ENCODE measurements at regions not wholly inside any gene's neighbourhood (a gene's known extent, or its start where the extent isn't known, plus 50 kb on each side); places are given as distances from the start of the nearest gene placed in this dataset.

DNA sequence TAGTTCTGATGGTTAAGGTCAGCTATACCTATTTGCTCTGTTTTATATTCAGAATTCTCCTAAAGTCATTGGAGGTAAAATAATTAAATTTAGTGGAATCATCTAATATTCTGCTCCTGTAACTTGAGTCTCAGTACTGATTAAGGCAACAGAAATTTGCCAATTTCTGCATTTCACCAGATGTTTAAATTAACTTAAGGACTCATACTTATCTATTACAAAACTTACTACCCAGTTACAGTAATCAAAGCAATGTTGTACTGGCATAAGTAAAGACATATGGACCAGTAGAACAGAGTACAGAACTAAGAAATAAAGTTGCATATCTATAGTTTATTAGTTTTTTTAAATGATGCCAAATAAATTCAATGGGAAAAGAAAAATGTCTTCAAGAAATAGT is 1043.8 kb downstream of the OTOL1 start:
- no peaks in the 10 kb centered on the region for H3K36me3 ChIP-seq (replicated peaks in 1 of 2)
- intact Hi-C loops (cut with DNase I) = no loop called here
- DNase-seq = no peak
- no peak overlapping the region for H3K27ac ChIP-seq
- no peaks in the 10 kb centered on the region for H3K9me3 ChIP-seq (replicated peaks in 1 of 3)
- H3K4me3 ChIP-seq = no peak overlapping the region
- no peaks in the 10 kb centered on the region for H3K27me3 ChIP-seq
- H3K4me1 ChIP-seq (replicated peaks in 1 of 2) = no peaks in the 10 kb centered on the region
- no peak for TF ChIP-seq POLR2A (IDR thresholded peaks at IDR 0.05)
- TF ChIP-seq, protein P1, sequence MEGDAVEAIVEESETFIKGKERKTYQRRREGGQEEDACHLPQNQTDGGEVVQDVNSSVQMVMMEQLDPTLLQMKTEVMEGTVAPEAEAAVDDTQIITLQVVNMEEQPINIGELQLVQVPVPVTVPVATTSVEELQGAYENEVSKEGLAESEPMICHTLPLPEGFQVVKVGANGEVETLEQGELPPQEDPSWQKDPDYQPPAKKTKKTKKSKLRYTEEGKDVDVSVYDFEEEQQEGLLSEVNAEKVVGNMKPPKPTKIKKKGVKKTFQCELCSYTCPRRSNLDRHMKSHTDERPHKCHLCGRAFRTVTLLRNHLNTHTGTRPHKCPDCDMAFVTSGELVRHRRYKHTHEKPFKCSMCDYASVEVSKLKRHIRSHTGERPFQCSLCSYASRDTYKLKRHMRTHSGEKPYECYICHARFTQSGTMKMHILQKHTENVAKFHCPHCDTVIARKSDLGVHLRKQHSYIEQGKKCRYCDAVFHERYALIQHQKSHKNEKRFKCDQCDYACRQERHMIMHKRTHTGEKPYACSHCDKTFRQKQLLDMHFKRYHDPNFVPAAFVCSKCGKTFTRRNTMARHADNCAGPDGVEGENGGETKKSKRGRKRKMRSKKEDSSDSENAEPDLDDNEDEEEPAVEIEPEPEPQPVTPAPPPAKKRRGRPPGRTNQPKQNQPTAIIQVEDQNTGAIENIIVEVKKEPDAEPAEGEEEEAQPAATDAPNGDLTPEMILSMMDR (IDR thresholded peaks at IDR 0.05) = no peak

DNA sequence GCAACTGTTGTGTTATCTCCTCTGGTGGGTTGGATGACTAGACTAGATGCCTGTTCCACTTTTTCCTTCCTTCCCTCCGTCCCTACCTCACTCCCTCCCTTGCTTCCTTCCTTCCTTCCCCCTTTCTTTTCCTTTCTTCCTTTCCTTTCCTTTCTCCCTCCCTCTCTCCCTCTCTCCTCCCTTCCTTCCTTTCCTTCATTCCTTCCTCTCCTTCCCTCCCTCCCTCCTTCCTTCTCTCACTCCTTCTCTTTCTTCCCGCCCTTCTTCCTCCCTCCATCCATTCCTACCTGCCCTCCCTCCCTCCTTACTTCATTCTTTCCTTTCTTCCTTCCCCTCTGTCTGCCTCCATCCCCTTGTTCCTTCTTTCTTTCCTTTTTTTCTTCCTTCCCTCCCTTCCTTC is 1045.3 kb downstream of the OTOL1 start:
- TF ChIP-seq, protein P1 (IDR thresholded peaks at IDR 0.05) = no peak
- TF ChIP-seq POLR2A (IDR thresholded peaks at IDR 0.05) = no peak
- no peaks in the 10 kb centered on the region for H3K27me3 ChIP-seq
- no peak overlapping the region for H3K4me3 ChIP-seq
- no peaks in the 10 kb centered on the region for H3K9me3 ChIP-seq (replicated peaks in 1 of 3)
- H3K36me3 ChIP-seq (replicated peaks in 1 of 2) = no peaks in the 10 kb centered on the region
- no peaks in the 10 kb centered on the region for H3K4me1 ChIP-seq (replicated peaks in 1 of 2)
- intact Hi-C loops (cut with DNase I) = no loop called here
- H3K27ac ChIP-seq = no peak overlapping the region
- no peak for DNase-seq
- WGBS, 4 donors = 72 to 75% (median 74%) methylated on average over 2 of the region's 2 CpGs

DNA sequence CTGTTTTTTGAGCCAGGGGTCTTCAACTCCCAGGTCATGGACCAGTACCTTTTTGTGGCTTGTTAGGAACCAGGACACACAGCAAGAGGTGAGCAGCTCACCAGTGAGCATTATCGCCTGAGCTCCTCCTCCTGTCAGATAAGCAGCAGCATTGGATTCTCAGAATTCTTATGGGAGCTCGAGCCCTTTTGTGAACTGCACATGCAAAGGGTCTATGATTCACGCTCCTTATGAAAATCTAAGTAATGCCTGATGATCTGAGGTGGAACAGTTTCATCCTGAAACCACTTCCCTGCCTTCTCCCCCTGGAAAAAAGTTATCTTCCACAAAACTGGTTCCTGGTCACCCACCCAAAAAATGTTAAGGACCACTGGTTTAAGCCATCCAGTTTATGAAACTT is 1047.6 kb downstream of the OTOL1 start:
- no peak overlapping the region for H3K27ac ChIP-seq
- no peaks in the 10 kb centered on the region for H3K9me3 ChIP-seq (replicated peaks in 1 of 3)
- intact Hi-C loops (cut with DNase I) = no loop called here
- WGBS, 4 donors = 65 to 82% (median 76%) methylated on average over 3 of the region's 3 CpGs
- no peaks in the 10 kb centered on the region for H3K36me3 ChIP-seq (replicated peaks in 1 of 2)
- no peaks in the 10 kb centered on the region for H3K27me3 ChIP-seq
- no peak overlapping the region for H3K4me3 ChIP-seq
- TF ChIP-seq, protein P1 (IDR thresholded peaks at IDR 0.05) = no peak
- no peak for TF ChIP-seq POLR2A (IDR thresholded peaks at IDR 0.05)
- DNase-seq = no peak
- no peaks in the 10 kb centered on the region for H3K4me1 ChIP-seq (replicated peaks in 1 of 2)

DNA sequence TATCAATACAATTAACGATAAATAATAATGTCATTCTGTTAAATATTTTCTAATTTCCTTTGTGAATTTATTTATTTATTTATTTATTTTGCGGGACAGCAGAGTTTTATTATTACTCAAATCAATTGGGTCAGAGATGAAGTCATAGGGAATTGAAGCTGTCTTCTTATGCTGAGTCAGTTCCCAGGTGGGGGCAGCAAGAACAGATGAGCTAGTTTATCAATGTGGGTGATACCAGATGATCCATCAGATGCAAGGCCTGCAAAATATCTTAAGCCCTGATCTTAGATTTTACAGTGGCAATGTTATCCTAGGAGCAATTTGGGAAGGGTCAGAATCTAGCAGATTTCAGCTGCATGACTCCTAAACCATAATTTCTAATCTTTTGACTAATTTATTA is 1050.3 kb downstream of the OTOL1 start:
- H3K36me3 ChIP-seq (replicated peaks in 1 of 2) = no peaks in the 10 kb centered on the region
- TF ChIP-seq, protein P1 (IDR thresholded peaks at IDR 0.05) = no peak
- no peak for TF ChIP-seq POLR2A (IDR thresholded peaks at IDR 0.05)
- intact Hi-C loops (cut with DNase I) = no loop called here
- H3K27ac ChIP-seq = no peak overlapping the region
- no peak for DNase-seq
- H3K27me3 ChIP-seq = no peaks in the 10 kb centered on the region
- H3K9me3 ChIP-seq (replicated peaks in 1 of 3) = no peaks in the 10 kb centered on the region
- H3K4me1 ChIP-seq (replicated peaks in 1 of 2) = no peaks in the 10 kb centered on the region
- H3K4me3 ChIP-seq = no peak overlapping the region
- WGBS, 4 donors = 88 to 91% (median 90%) methylated on average over 2 of the region's 2 CpGs
